Fibroblast of lung (primary cell): ENCODE measurements at regions not wholly inside any gene's neighbourhood (a gene's known extent, or its start where the extent isn't known, plus 50 kb on each side); places are given as distances from the start of the nearest gene placed in this dataset.

ENCODE experiments used
- EZH2 ChIP-seq: IDR thresholded peaks from 2 replicates; pipeline ENCODE4 v1.5.1; 2012; ENCODE audit warnings: low read length, control low read depth, mild to moderate bottlenecking; ENCODE audit errors: missing control alignments
- TF ChIP-seq, protein P1 (sequence below), 2 donors: IDR thresholded peaks in 1 of 2; conservative IDR thresholded peaks in 1 of 2; 1 replicate in 1 of 2; 2 replicates in 1 of 2; pipeline ENCODE4 v1.5.1; 2011 to 2012; ENCODE audit warnings: low read length in 2 of 2, control low read depth in 1 of 2, inconsistent platforms in 1 of 2, low read depth in 1 of 2, mild to moderate bottlenecking in 1 of 2

DNA sequence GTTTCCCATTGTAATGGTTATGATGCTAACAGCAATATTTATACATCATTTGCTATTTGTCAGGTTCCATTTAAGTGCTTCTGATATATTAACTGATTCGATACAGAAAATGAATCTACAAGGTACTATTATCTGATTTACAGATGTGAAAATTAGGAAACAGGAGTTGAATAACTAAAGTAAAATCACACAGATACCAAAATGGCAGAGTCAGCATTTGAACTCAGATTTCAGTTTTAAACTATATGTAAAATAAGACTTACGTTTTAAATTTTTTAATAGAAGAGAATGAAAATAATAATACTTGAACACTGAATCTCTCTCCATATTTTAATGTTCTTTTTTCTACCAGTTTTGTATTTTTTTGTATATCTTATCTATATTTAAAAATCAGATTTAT lies 313.2 kb downstream of the MDFIC start:
- TF ChIP-seq, protein P1, sequence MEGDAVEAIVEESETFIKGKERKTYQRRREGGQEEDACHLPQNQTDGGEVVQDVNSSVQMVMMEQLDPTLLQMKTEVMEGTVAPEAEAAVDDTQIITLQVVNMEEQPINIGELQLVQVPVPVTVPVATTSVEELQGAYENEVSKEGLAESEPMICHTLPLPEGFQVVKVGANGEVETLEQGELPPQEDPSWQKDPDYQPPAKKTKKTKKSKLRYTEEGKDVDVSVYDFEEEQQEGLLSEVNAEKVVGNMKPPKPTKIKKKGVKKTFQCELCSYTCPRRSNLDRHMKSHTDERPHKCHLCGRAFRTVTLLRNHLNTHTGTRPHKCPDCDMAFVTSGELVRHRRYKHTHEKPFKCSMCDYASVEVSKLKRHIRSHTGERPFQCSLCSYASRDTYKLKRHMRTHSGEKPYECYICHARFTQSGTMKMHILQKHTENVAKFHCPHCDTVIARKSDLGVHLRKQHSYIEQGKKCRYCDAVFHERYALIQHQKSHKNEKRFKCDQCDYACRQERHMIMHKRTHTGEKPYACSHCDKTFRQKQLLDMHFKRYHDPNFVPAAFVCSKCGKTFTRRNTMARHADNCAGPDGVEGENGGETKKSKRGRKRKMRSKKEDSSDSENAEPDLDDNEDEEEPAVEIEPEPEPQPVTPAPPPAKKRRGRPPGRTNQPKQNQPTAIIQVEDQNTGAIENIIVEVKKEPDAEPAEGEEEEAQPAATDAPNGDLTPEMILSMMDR (conservative IDR thresholded peaks at IDR 0.05 in 1 of 2, IDR thresholded peaks at IDR 0.05 in 1 of 2; ENCODE audit: low read depth in 1 of 2, low read length in 2 of 2), result no peak
- no peak for TF ChIP-seq EZH2
